NCI-H2196 (cell line): ENCODE measurements at regions not wholly inside any gene's neighbourhood (a gene's known extent, or its start where the extent isn't known, plus 50 kb on each side); places are given as distances from the start of the nearest gene placed in this dataset.
"Not testable (repeated sequence)": the region's sequence is repeated elsewhere in the genome, so short reads cannot be mapped to it uniquely, and the experiment has no call there.

Source experiments
- DNase-seq: peaks from one replicate; lab custom pipeline; 2025; ENCODE audit not compliant: unreplicated experiment; lab: John Stamatoyannopoulos, UW

DNA sequence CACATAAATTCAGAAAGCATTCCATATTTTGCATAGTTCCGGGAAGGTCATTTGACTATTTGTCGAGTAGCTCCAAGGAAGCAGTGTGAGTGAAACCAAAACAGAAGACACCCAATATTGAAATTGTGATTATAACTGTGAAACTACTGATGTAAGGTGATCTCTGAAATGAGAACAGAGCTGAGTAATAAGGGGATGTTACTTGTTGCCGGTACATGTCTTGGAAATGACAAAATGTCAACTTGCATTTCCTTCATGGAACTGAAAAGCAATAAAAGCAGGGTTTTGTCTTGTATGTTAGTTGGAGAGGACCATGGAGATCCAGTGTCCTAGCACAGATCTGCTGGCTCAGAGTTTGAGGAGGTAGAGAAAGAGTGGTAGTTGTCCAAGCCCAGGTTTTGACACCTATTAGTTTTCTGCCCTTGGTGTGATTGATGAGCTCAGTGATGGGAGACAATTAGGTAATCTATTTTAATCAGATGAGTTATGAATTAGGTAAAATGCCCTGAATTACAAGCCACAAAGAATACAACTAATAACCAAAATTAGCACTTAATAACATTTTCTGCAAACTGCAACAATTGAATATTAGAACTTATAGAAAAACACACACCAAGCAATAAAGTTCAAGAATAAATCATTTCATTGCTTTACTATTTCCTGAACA, 58.7 kb upstream of the ZNF519 start:
- not testable (repeated sequence) for DNase-seq

DNA sequence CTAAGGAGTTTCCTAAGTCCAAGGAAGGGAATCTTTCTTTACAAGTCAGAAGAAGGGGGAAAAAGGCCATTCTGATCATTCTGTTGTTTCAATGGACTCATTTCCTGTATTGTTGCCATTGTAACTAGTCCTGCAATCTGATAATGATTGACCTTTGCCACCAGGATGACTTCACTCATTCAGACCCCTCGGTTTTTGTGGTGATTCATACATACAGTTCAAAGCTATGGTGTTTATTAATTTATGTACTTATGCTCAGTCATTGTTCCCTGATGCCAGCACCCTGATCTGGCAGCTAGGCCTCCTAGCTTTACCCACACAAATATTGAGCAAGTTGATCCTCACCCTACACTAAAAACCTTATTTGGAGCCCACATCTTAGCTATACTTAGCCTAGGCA, 57.6 kb upstream of the ZNF519 start:
- no peak for DNase-seq

DNA sequence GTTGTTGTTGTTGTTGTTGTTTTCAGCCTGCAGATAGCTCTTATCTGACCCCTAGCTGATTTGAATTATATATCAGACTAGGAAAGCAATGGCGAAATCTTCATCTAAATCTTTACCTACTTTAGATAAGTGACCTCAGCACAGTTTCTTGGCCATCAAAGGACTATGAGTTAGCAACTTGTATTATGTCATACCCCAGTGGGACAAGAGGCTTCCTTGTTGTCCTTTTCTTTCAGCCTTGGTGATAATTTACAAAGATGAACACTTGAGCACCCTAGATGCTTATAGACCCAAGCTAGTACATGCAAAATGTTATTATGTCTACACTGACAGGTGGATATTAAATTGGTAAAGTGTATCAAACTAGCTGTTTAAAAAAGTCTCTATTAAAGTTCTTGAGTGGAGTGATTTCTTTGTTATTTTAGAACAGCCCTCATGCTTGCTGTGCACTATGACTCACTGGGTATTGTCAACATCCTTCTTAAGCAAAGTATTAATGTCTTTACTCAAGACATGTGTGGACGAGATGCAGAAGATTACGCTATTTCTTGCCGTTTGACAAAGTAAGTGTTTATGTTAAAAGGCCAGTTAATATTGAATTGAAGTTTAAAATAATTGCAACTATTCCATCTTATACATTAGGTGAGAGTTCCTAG, 56.6 kb upstream of the ZNF519 start:
- DNase-seq, result not testable (repeated sequence)
